TTC549 (cell line): ENCODE measurements at regions not wholly inside any gene's neighbourhood (a gene's known extent, or its start where the extent isn't known, plus 50 kb on each side); places are given as distances from the start of the nearest gene placed in this dataset.
"Not testable (repeated sequence)": the region's sequence is repeated elsewhere in the genome, so short reads cannot be mapped to it uniquely, and the experiment has no call there.

Source experiments
- FAIRE-seq: peaks from 2 replicates; lab custom pipeline; 2012; peaks lifted over from hg19 to GRCh38; lab: Jason Lieb, UNC

GRCh38 chr15:24848050-24848449 is 106.7 kb upstream of the SNRPN start:
- no peak for FAIRE-seq

GRCh38 chr15:24856397-24857390 is 98.1 kb upstream of the SNRPN start:
- no peak for FAIRE-seq

GRCh38 chr15:24857763-24858162 is 97.0 kb upstream of the SNRPN start:
- no peak for FAIRE-seq

- not testable (repeated sequence) for FAIRE-seq
Observed at GRCh38 chr15:24858183-24858582, 96.6 kb upstream of the SNRPN start.

- no peak for FAIRE-seq
Observed at GRCh38 chr15:24858737-24859601, 95.8 kb upstream of the SNRPN start.

- no peak for FAIRE-seq
Observed at GRCh38 chr15:24861014-24861690, 93.6 kb upstream of the SNRPN start.

- FAIRE-seq, result no peak
Observed at GRCh38 chr15:24862726-24863521, 91.9 kb upstream of the SNRPN start.

- no peak for FAIRE-seq
Observed at GRCh38 chr15:24865303-24865702, 89.5 kb upstream of the SNRPN start.

- no peak for FAIRE-seq
Observed at GRCh38 chr15:24877174-24877573, 77.6 kb upstream of the SNRPN start.

- FAIRE-seq, result no peak
Observed at GRCh38 chr15:24878153-24878552, 76.6 kb upstream of the SNRPN start.

GRCh38 chr15:24879492-24879891 is 75.3 kb upstream of the SNRPN start:
- FAIRE-seq, result no peak

- no peak for FAIRE-seq
Observed at GRCh38 chr15:24880663-24881062, 74.1 kb upstream of the SNRPN start.

- FAIRE-seq, result no peak
Observed at GRCh38 chr15:24886538-24886937, 68.2 kb upstream of the SNRPN start.

- no peak for FAIRE-seq
Observed at GRCh38 chr15:24898715-24899272, 56.0 kb upstream of the SNRPN start.

GRCh38 chr15:24899367-24899766 is 55.4 kb upstream of the SNRPN start:
- FAIRE-seq, result no peak

- no peak for FAIRE-seq
Observed at GRCh38 chr15:24899795-24900194, 55.0 kb upstream of the SNRPN start.

- FAIRE-seq, result no peak
Observed at GRCh38 chr15:24901409-24901808, 53.4 kb upstream of the SNRPN start.
